Anterior cingulate cortex (tissue), 58 donors: ENCODE measurements at regions not wholly inside any gene's neighbourhood (a gene's known extent, or its start where the extent isn't known, plus 50 kb on each side); places are given as distances from the start of the nearest gene placed in this dataset.
"Not testable (repeated sequence)": the region's sequence is repeated elsewhere in the genome, so short reads cannot be mapped to it uniquely, and the experiment has no call there.

Source experiments
- DNase-seq, 58 donors: peaks; one replicate each; lab custom pipeline; 2025; lab: John Stamatoyannopoulos, UW

- not testable (repeated sequence) for DNase-seq
Observed at GRCh38 chr2:188036786-188037185, 254.9 kb upstream of the GULP1 start.

DNA sequence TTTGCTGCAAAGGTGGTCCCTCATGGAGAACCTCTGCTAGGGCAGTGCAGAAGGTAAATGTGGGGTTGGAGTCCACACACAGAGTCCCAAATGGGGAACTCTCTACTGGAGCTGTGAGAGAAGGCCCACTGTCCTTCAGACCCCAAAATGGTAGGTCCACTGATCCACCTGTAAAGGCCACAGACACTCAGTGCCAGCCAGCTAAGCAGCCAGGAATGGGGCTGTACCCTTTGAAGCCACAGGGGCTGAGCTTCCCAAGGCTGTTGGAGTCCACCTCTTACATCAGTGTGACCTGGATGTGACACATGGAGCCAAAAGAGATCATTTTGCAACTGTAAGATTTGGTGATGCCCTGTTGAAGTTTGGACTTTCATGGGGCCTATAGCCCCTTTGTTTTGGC is 252.4 kb upstream of the GULP1 start:
- no peak for DNase-seq

- DNase-seq, result peak in 3 of 58 donors; percentile 2 to 32 (median 24)
Observed at GRCh38 chr2:188042412-188042811, 249.3 kb upstream of the GULP1 start.

DNA sequence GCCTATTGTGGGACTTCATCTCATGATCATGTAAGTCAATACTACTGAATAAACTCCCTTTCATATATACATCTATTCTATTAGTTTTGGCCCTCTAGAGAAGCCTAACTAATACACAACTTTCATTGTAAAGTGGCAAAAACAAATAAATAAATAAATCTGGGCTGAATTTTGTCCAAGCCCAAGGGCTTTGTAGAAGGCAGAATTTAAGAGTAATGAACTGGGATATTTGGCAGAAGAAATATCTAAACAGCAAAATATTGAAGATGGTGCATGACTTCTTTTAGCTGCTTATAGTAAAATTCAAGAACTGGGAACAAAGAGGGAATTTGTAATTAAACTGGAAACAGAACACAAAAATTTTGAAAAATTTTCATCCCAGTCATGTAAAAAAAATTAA is 246.7 kb upstream of the GULP1 start:
- no peak for DNase-seq

DNA sequence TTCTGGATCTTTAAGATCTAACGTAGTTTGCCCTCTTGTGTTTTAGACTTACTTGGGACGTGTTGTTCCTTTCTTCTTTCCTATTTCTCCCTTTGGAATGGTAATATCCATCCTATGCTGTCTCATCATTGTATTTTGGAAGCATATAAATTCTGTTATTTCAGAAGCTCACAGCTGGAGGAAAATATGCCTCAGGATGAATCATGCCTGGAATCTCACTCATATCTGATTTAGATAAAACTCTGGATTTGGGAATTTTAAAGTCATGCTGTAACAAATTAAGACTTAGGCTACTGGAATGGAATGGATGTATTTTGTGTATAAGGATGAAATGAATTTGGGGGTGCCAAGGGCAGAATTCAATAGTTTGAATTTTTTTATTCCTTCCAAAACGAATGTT is 245.2 kb upstream of the GULP1 start:
- no peak for DNase-seq

- DNase-seq, result no peak
Observed at GRCh38 chr2:188047735-188048134, 243.9 kb upstream of the GULP1 start.

- no peak for DNase-seq
Observed at GRCh38 chr2:188050726-188051125, 240.9 kb upstream of the GULP1 start.

GRCh38 chr2:188051706-188052105 is 240.0 kb upstream of the GULP1 start:
- no peak for DNase-seq

- DNase-seq, result no peak
Observed at GRCh38 chr2:188065386-188065785, 226.3 kb upstream of the GULP1 start.

DNA sequence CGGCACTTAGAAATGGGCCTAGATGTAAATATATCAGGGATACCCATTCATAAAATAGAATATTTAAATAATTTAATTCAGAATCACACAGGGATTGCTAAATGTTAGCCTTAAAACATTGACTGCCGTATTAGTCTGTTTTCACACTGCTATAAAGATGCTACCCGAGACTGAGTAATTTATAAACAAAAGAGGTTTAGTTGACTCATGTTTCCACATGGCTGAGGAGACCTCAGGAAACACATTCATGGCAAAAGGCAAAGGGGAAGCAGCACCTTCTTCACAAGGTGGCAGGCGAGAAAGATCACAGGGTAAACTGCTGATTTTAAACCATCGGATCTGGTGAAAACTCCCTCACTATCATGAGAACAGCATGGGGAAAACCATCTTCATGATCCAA is 223.6 kb upstream of the GULP1 start:
- DNase-seq, result no peak

DNA sequence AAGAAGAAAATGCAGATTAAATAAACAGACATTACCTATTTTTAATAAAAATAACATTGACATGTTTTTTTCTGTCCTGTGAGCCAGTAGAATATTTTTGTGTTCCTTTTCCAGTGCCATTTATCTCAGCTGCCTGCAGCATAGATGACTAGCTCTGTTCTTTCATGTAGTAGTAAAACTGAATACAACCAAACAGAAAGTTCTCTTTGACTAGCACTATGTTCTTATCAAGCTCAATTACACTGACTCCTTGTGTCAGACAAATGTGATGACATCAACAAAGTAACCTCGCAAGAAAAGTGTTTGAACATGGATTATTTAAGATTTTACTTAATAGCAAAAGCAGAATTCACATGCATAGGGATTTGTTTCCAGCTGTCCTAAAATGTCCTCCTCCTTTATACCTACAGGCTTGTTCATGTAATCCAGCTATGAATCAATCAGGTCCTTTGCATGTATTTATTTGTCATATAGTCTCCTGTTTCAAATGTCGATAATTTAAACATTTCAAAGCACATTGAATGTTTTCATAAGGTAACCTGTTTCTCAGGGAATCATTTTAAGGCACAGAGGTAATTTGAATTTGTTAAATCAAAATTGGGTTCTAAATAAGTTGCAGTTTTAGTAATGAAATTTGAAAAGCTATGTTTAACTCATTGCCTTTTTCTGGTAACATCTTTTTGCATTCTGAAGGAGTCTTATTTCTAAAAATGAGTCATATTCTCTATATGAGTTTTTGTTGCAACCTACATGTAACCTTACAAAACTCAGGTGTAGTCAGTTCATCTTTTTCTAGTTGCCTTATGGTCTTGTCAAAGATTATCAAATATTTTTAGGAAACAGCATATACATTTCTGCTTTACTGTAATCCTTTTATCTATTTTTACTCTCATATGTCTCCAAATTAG is 215.3 kb upstream of the GULP1 start:
- no peak for DNase-seq

GRCh38 chr2:188077757-188078156 is 213.9 kb upstream of the GULP1 start:
- DNase-seq, result no peak

- no peak for DNase-seq
Observed at GRCh38 chr2:188078534-188078933, 213.1 kb upstream of the GULP1 start.

DNA sequence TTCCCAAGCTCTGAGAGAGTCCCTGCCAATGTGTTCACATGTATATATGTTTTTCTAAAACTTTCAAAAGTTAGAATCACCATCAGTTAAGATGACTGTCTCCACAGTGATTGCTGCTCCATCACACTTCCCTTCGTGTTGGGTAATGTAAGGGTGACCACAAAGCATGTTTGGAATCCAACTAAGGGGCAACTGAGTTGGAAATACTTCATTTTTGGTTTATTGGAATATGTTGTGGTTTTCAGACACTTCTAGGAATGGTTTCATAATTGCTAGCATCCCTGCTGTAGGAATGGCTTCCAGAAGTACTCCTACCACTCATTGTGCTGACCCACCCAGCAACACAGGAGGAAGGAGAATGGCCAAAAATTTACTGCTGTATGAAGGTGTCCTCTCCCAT is 212.5 kb upstream of the GULP1 start:
- no peak for DNase-seq

DNA sequence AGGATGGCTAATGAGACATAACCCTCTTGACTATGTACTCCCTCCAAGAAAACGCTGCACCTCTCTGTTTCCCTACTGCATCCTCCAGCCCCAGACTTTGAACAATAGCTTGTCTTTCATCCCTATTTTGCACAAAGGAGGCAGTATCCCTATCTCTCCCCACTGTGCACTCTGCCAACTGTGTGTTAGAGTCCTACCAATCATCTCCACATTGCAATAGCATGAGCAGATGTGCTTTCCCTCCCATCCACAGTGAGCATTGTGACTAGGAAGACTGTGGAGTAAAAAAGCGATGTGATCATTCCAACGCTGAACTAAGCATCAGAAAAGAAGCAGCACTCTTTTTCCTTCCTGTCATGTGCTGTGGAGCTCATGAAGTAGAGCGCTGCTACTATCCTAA is 206.3 kb upstream of the GULP1 start:
- peak in 27 of 58 donors; percentile 5 to 78 (median 44) for DNase-seq

GRCh38 chr2:188089901-188090300 is 201.8 kb upstream of the GULP1 start:
- DNase-seq, result no peak

DNA sequence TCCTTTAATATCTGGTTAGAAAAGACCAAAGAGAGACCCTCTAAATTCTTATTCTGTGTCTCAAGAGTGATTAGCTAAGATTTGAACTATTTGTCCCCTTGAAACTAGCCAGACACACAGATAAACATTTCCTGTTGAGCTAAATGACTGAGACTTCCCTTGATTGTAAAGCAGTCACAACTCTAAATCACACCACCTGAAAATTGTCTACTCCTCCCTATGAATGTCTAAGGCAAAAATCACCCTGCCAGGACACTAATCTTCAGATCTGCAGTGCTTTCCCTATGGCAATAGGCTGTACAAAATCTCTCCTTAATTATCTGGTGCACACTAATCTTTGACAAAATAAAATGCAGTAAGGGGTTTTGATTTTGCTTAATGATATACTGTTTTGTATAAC is 200.5 kb upstream of the GULP1 start:
- no peak for DNase-seq

DNA sequence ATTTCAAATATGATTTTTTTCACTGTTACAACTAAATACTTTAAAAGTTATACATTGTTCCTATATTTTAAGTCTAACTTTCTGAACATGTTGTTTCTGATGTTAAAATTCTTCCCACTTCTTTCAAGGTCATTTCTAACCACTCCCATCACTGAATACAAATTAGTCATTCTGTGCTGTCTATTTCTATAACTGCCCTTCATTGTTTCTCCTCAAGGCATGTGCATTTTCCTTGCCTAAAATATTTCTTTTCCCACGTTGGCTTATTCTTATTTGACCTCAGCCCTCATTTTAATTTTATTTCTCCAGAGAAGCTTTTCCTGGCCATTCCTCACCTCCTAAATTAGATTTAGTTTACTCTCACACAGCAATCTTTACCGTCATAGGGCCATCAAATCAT is 198.9 kb upstream of the GULP1 start:
- DNase-seq, result no peak

DNA sequence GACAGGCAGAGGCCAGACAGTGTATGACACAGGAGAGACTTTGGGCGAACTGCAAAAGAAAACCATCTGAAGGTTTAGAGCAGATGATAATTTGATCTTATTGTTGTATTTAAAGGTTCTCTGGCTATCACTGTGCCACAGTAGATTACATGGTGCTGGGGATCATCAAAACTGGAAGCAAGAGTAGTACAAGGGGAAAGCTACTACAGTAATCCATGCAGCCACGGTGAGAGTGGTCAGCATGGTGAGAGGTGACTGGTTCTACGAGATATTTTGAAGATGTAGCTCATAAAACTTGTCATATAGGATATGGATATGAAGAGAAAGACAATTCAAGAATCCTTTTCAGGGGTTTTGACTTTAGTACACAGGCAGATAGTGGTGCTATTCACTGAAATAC is 194.8 kb upstream of the GULP1 start:
- no peak for DNase-seq

GRCh38 chr2:188102881-188103280 is 188.8 kb upstream of the GULP1 start:
- DNase-seq, result no peak

DNA sequence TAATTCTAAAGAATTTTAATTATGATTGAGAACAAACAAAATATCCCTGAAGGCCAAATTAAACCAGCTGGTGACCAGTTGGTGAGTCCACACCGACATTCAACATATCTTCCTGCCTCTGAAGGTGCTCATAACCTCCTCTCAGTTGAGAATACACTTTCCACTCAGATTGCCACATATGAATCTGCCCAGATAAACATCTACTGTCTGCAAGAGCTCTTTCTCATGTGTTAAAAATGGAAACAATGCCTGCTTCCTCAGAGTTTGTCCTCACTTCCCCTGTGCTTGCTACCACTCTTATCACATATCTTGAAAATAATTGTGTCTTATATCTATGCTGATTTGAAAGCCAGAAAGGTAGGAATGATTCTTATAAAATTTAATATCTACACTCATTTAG is 177.7 kb upstream of the GULP1 start:
- DNase-seq, result no peak

DNA sequence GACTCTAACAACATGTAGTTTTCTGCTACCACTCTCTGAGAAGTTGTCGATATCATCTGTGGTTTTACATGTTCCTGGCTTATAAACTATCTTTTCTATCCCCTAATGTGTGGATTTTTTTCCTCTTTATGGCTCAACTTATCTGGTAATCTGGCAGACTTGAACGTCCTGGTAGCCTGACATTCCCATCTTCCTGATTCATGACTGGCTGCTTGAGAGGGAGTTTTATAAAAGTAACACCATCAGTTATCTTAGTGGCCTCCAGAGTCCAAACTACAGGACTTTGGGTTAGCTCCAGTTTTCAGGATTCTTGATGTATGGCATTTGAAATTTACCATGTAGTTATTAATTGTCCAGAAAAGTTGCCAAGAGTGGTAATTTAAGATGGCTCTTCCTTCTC is 174.0 kb upstream of the GULP1 start:
- DNase-seq, result no peak

- DNase-seq, result no peak
Observed at GRCh38 chr2:188118431-188118830, 173.2 kb upstream of the GULP1 start.
